ENCODE measurements at regions not wholly inside any gene's neighbourhood (a gene's known extent, or its start where the extent isn't known, plus 50 kb on each side); places are given as distances from the start of the nearest gene placed in this dataset.
A peak's percentile ranks its signal among the peaks of the same experiment; 100 is the strongest.
"Not testable (repeated sequence)": the region's sequence is repeated elsewhere in the genome, so short reads cannot be mapped to it uniquely, and the experiment has no call there.

- DNase-seq (ENCODE audit: low spot score) = no peak
These were observed 404.6 kb upstream of the KCND2 start for GRCh38 chr7:119868387-119868786.

GRCh38 chr7:119879835-119880234 lies 393.1 kb upstream of the KCND2 start:
- no peak for DNase-seq (ENCODE audit: low spot score)

- no peak for DNase-seq (ENCODE audit: low spot score)
These were observed 387.0 kb upstream of the KCND2 start for GRCh38 chr7:119886007-119886406.

GRCh38 chr7:119886525-119886924 lies 386.4 kb upstream of the KCND2 start:
- not testable (repeated sequence) for DNase-seq (ENCODE audit: low spot score)

GRCh38 chr7:119888251-119888650 lies 384.7 kb upstream of the KCND2 start:
- no peak for DNase-seq (ENCODE audit: low spot score)

GRCh38 chr7:119890631-119891030 lies 382.3 kb upstream of the KCND2 start:
- no peak for DNase-seq (ENCODE audit: low spot score)

GRCh38 chr7:119895320-119895719 lies 377.7 kb upstream of the KCND2 start:
- DNase-seq (ENCODE audit: low spot score) = no peak

GRCh38 chr7:119896386-119896785 lies 376.6 kb upstream of the KCND2 start:
- DNase-seq (ENCODE audit: low spot score) = no peak

GRCh38 chr7:119900996-119901672 lies 371.8 kb upstream of the KCND2 start:
- no peak for DNase-seq (ENCODE audit: low spot score)

- DNase-seq (ENCODE audit: low spot score) = no peak
These were observed 369.9 kb upstream of the KCND2 start for GRCh38 chr7:119903085-119903484.

GRCh38 chr7:119905495-119905894 lies 367.5 kb upstream of the KCND2 start:
- DNase-seq (ENCODE audit: low spot score) = no peak

GRCh38 chr7:119908948-119909347 lies 364.0 kb upstream of the KCND2 start:
- DNase-seq (ENCODE audit: low spot score) = no peak

- not testable (repeated sequence) for DNase-seq (ENCODE audit: low spot score)
These were observed 358.9 kb upstream of the KCND2 start for GRCh38 chr7:119914119-119914518.

GRCh38 chr7:119916501-119916900 lies 356.5 kb upstream of the KCND2 start:
- no peak for DNase-seq (ENCODE audit: low spot score)

GRCh38 chr7:119918185-119918584 lies 354.8 kb upstream of the KCND2 start:
- no peak for DNase-seq (ENCODE audit: low spot score)

- DNase-seq (ENCODE audit: low spot score) = no peak
These were observed 353.0 kb upstream of the KCND2 start for GRCh38 chr7:119919986-119920385.

GRCh38 chr7:119925581-119926289 lies 347.2 kb upstream of the KCND2 start:
- DNase-seq (ENCODE audit: low spot score) = no peak

GRCh38 chr7:119929891-119930290 lies 343.1 kb upstream of the KCND2 start:
- DNase-seq (ENCODE audit: low spot score) = no peak

GRCh38 chr7:119931230-119931824 lies 341.6 kb upstream of the KCND2 start:
- DNase-seq (ENCODE audit: low spot score) = no peak

- peak; percentile 71 for DNase-seq (ENCODE audit: low spot score)
These were observed 337.5 kb upstream of the KCND2 start for GRCh38 chr7:119935418-119936025.

- DNase-seq (ENCODE audit: low spot score) = no peak
These were observed 336.1 kb upstream of the KCND2 start for GRCh38 chr7:119936836-119937235.

- no peak for DNase-seq (ENCODE audit: low spot score)
These were observed 335.2 kb upstream of the KCND2 start for GRCh38 chr7:119937745-119938144.
